Ishikawa (cell line): ENCODE measurements at regions not wholly inside any gene's neighbourhood (a gene's known extent, or its start where the extent isn't known, plus 50 kb on each side); places are given as distances from the start of the nearest gene placed in this dataset.

ENCODE experiments used
- CEBPB ChIP-seq: IDR thresholded peaks from 2 replicates; pipeline ENCODE4 v1.6.1; 2012
- CREB1 ChIP-seq: IDR thresholded peaks from 2 replicates; pipeline ENCODE4 v1.6.1; 2012; ENCODE audit warnings: low read depth
- EGR1 ChIP-seq: IDR thresholded peaks from 2 replicates; pipeline ENCODE4 v1.6.1; 2012
- EP300 ChIP-seq: IDR thresholded peaks from 2 replicates; pipeline ENCODE4 v1.6.1; 2012; ENCODE audit warnings: borderline replicate concordance
- NFIC ChIP-seq: IDR thresholded peaks from 2 replicates; pipeline ENCODE4 v1.6.1; 2012
- RAD21 ChIP-seq: IDR thresholded peaks from 2 replicates; pipeline ENCODE4 v1.6.1; 2012; ENCODE audit warnings: low read depth
- TAF1 ChIP-seq: IDR thresholded peaks from 2 replicates; pipeline ENCODE4 v1.6.1; 2012; ENCODE audit warnings: low read depth, mild to moderate bottlenecking
- YY1 ChIP-seq: IDR thresholded peaks from 2 replicates; pipeline ENCODE4 v1.6.1; 2012; ENCODE audit warnings: low read depth

- TF ChIP-seq RAD21 (no peak), YY1 (no peak), CEBPB (no peak), NFIC (no peak), TAF1 (no peak), EGR1 (peak; percentile 25; the same call in 1 of the 2 replicates), CREB1 (no peak), EP300 (no peak)
These were observed 138.6 kb upstream of the GRB10 start for GRCh38 chr7:50921114-50921813.
